WTC11 (cell line): ENCODE measurements at regions not wholly inside any gene's neighbourhood (a gene's known extent, or its start where the extent isn't known, plus 50 kb on each side); places are given as distances from the start of the nearest gene placed in this dataset.

ENCODE experiments used
- ATAC-seq: fragments of 200-7000 bp; cut with Tn5 transposase; 2 replicates; pipeline ENCODE4 v1.10.0; 2021; ENCODE audit warnings: mild to moderate bottlenecking, moderate library complexity
- CTCF ChIA-PET: fragments of 300-600 bp; sonication (Branson Sonifier 250); formaldehyde crosslinking; loops from one replicate; lab custom pipeline; 2021; ENCODE audit warnings: antibody characterized with exemption; lab: Charles Lee
- POLR2A ChIA-PET: fragments of 350-600 bp; sonication (Branson Sonifier 250); formaldehyde crosslinking; loops from one replicate; lab custom pipeline; 2021; ENCODE audit warnings: antibody characterized with exemption; lab: Charles Lee
- DNase-seq: peaks from one replicate; pipeline ENCODE4 v3.0.0; 2021; ENCODE audit warnings: low spot score
- H3K27ac Mint-ChIP-seq: 2 replicates; pipeline ENCODE4 v1.8.0; 2021; ENCODE audit warnings: mixed read lengths
- H3K27me3 Mint-ChIP-seq: 2 replicates; pipeline ENCODE4 v1.8.0; 2021; ENCODE audit warnings: low read depth, mild to moderate bottlenecking, moderate library complexity, mixed read lengths
- H3K36me3 Mint-ChIP-seq: 2 replicates; pipeline ENCODE4 v1.8.0; 2021; ENCODE audit warnings: mixed read lengths
- H3K4me1 Mint-ChIP-seq: 2 replicates; pipeline ENCODE4 v1.8.0; 2022; ENCODE audit warnings: mixed read lengths
- H3K4me3 Mint-ChIP-seq: 2 replicates; pipeline ENCODE4 v1.8.0; 2021; ENCODE audit warnings: mild to moderate bottlenecking, moderate library complexity, mixed read lengths
- H3K9me3 Mint-ChIP-seq: 2 replicates; pipeline ENCODE4 v1.8.0; 2021; ENCODE audit warnings: mixed read lengths
- ATF1 ChIP-seq: sonication (generic); formaldehyde crosslinking; IDR thresholded peaks from 2 replicates; pipeline ENCODE4 v1.8.1; 2023; ENCODE audit warnings: mild to moderate bottlenecking, moderate library complexity, missing genetic modification reagents
- ATF2 ChIP-seq: sonication (generic); formaldehyde crosslinking; IDR thresholded peaks from 2 replicates; pipeline ENCODE4 v1.8.1; 2022; ENCODE audit warnings: low read depth, missing genetic modification reagents, borderline replicate concordance
- CBFB ChIP-seq: sonication (generic); formaldehyde crosslinking; IDR thresholded peaks from 2 replicates; pipeline ENCODE4 v1.8.1; 2022; ENCODE audit warnings: mild to moderate bottlenecking, low read depth, missing genetic modification reagents
- E2F4 ChIP-seq: sonication (generic); formaldehyde crosslinking; IDR thresholded peaks from 2 replicates; pipeline ENCODE4 v1.8.1; 2022; ENCODE audit warnings: low read depth, mild to moderate bottlenecking, moderate library complexity, missing genetic modification reagents, borderline replicate concordance
- FOXP1 ChIP-seq: sonication (generic); formaldehyde crosslinking; IDR thresholded peaks from 2 replicates; pipeline ENCODE4 v1.8.0; 2022; ENCODE audit warnings: missing genetic modification reagents, mild to moderate bottlenecking, moderate library complexity, borderline replicate concordance
- GRHL2 ChIP-seq: fragments of 250-450 bp; sonication (Bioruptor Pico); IDR thresholded peaks from 2 replicates; pipeline ENCODE4 v1.8.0; 2022; ENCODE audit warnings: mild to moderate bottlenecking, moderate library complexity; ENCODE audit not compliant: insufficient replicate concordance, severe bottlenecking
- NFE2L1 ChIP-seq: sonication (generic); formaldehyde crosslinking; IDR thresholded peaks from 2 replicates; pipeline ENCODE4 v1.8.1; 2023; ENCODE audit warnings: missing genetic modification reagents
- SMAD4 ChIP-seq: sonication (generic); formaldehyde crosslinking; IDR thresholded peaks from 2 replicates; pipeline ENCODE4 v1.8.0; 2022; ENCODE audit warnings: mild to moderate bottlenecking, missing genetic modification reagents
- TEAD4 ChIP-seq: sonication (generic); formaldehyde crosslinking; IDR thresholded peaks from 2 replicates; pipeline ENCODE4 v1.8.0; 2022; ENCODE audit warnings: mild to moderate bottlenecking, missing genetic modification reagents
- USF2 ChIP-seq: sonication (generic); formaldehyde crosslinking; IDR thresholded peaks from 2 replicates; pipeline ENCODE4 v1.8.1; 2023; ENCODE audit warnings: mild to moderate bottlenecking, missing genetic modification reagents, moderate library complexity
- ZBTB21 ChIP-seq: sonication (generic); formaldehyde crosslinking; IDR thresholded peaks from 2 replicates; pipeline ENCODE4 v1.8.1; 2023; ENCODE audit warnings: mild to moderate bottlenecking, missing genetic modification reagents, borderline replicate concordance
- ZNF121 ChIP-seq: sonication (generic); formaldehyde crosslinking; IDR thresholded peaks from 2 replicates; pipeline ENCODE4 v1.8.0; 2023; ENCODE audit warnings: missing genetic modification reagents
- ZNF232 ChIP-seq: sonication (generic); formaldehyde crosslinking; IDR thresholded peaks from 2 replicates; pipeline ENCODE4 v1.8.0; 2022; ENCODE audit warnings: mild to moderate bottlenecking, missing genetic modification reagents
- ZNF416 ChIP-seq: fragments of 250-450 bp; sonication (Bioruptor Pico); IDR thresholded peaks from 2 replicates; pipeline ENCODE4 v1.9.0; 2021; ENCODE audit warnings: mild to moderate bottlenecking, inconsistent platforms
- TF ChIP-seq, protein P1 (sequence below): sonication (generic); formaldehyde crosslinking; conservative IDR thresholded peaks from 2 replicates; pipeline ENCODE4 v1.8.1; 2022; ENCODE audit warnings: mild to moderate bottlenecking, missing genetic modification reagents
- TF ChIP-seq, protein P2 (sequence below): fragments of 250-450 bp; sonication (Bioruptor Pico); IDR thresholded peaks from 2 replicates; pipeline ENCODE4 v1.9.0; 2021; ENCODE audit warnings: moderate library complexity, mild to moderate bottlenecking, inconsistent platforms, borderline replicate concordance
- TF ChIP-seq, protein P3 (sequence below): sonication (generic); formaldehyde crosslinking; IDR thresholded peaks from 2 replicates; pipeline ENCODE4 v1.8.0; 2022; ENCODE audit warnings: mild to moderate bottlenecking, missing genetic modification reagents
- TF ChIP-seq, protein P4 (sequence below): fragments of 250-450 bp; sonication (Bioruptor Pico); conservative IDR thresholded peaks from 2 replicates; pipeline ENCODE4 v1.9.0; 2021; ENCODE audit warnings: mild to moderate bottlenecking

GRCh38 chr5:159509002-159509660 lies 178.8 kb upstream of the IL12B start:
- DNase-seq (no peak), ATAC-seq (no peak)
- H3K9me3 Mint-ChIP-seq, result peaks cover 10% of the 10 kb centered on the region
- no peak overlapping the region for H3K4me3 Mint-ChIP-seq
- H3K4me1 Mint-ChIP-seq, result peaks cover 10% of the 10 kb centered on the region
- no peaks in the 10 kb centered on the region for H3K36me3 Mint-ChIP-seq
- H3K27me3 Mint-ChIP-seq, result no peaks in the 10 kb centered on the region
- TF ChIP-seq, protein P1, sequence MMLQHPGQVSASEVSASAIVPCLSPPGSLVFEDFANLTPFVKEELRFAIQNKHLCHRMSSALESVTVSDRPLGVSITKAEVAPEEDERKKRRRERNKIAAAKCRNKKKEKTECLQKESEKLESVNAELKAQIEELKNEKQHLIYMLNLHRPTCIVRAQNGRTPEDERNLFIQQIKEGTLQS (CRISPR knock-in tag), result no peak
- peak; percentile 69 for TF ChIP-seq USF2 (CRISPR knock-in tag)
- TF ChIP-seq, protein P2, sequence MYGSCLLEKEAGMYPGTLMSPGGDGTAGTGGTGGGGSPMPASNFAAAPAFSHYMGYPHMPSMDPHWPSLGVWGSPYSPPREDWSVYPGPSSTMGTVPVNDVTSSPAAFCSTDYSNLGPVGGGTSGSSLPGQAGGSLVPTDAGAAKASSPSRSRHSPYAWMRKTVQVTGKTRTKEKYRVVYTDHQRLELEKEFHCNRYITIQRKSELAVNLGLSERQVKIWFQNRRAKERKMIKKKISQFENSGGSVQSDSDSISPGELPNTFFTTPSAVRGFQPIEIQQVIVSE (CRISPR knock-in tag), result no peak
- ChIA-PET POLR2A (interaction anchor here (0.6 kb wide), 1 partner anchor 1419 kb away, joined by 3 read pairs; no protein-coding TSS in a partner anchor), CTCF (no interaction called here)
- H3K27ac Mint-ChIP-seq, result no peak overlapping the region

- ATAC-seq, result peak; percentile 99
- Mint-ChIP-seq H3K4me3 (no peak overlapping the region), H3K27me3 (no peaks in the 10 kb centered on the region; the same call in 1 of the 2 replicates), H3K36me3 (no peaks in the 10 kb centered on the region), H3K4me1 (peaks cover 10% of the 10 kb centered on the region), H3K9me3 (peaks cover 10% of the 10 kb centered on the region), H3K27ac (peak overlapping the region; percentile 75; the same call in 1 of the 2 replicates)
- POLR2A ChIA-PET, result no interaction called here
- peak; percentile 80 for DNase-seq
- CTCF ChIA-PET, result interaction anchor here (0.6 to 1.3 kb wide), 3 partner anchors 66 to 477 kb away, joined by 3 to 7 read pairs (median 5); no protein-coding TSS in a partner anchor
- no peak for TF ChIP-seq ATF1 (CRISPR knock-in tag)
- TF ChIP-seq, protein P3, sequence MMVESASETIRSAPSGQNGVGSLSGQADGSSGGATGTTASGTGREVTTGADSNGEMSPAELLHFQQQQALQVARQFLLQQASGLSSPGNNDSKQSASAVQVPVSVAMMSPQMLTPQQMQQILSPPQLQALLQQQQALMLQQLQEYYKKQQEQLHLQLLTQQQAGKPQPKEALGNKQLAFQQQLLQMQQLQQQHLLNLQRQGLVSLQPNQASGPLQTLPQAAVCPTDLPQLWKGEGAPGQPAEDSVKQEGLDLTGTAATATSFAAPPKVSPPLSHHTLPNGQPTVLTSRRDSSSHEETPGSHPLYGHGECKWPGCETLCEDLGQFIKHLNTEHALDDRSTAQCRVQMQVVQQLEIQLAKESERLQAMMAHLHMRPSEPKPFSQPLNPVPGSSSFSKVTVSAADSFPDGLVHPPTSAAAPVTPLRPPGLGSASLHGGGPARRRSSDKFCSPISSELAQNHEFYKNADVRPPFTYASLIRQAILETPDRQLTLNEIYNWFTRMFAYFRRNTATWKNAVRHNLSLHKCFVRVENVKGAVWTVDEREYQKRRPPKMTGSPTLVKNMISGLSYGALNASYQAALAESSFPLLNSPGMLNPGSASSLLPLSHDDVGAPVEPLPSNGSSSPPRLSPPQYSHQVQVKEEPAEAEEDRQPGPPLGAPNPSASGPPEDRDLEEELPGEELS, result no peak
- no peak for TF ChIP-seq ZNF121 (CRISPR knock-in tag)
- TF ChIP-seq GRHL2 (CRISPR knock-in tag), result no peak
- no peak for TF ChIP-seq ZBTB21 (CRISPR knock-in tag)
- no peak for TF ChIP-seq E2F4 (CRISPR knock-in tag)
- TF ChIP-seq, protein P4, sequence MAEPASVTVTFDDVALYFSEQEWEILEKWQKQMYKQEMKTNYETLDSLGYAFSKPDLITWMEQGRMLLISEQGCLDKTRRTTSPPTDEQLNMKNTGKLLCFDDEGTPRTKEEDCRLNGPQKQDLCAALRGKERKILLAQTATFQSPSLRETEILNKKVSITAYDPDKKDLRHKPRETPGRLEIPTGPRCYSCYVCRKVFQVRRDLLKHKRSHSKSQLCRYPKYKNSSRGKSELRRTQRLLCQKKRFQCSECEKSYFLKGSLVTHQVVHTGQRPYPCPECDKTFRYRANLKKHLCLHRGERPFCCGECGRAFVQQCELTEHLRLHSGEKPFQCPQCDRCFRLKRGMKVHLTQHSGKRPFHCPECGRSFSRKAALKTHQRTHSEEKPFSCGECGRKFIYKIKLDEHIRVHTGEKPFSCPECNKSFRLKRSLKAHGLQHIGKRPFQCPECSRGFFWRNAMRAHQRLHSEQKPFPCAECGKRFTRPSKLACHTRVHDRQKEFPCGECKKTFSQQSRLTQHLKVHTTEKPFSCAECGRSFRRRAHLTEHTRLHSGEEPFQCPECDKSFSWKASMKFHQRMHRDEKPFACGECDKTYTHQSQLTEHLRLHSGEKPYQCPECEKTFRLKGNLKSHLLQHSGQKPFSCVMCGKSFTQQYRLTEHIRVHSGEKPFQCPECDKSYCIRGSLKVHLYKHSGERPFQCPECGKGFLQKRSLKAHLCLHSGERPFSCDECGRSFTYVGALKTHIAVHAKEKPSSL (CRISPR knock-in tag), result no peak
- TF ChIP-seq, protein P2 (CRISPR knock-in tag), result no peak
- no peak for TF ChIP-seq CBFB (CRISPR knock-in tag)
- TF ChIP-seq TEAD4, result no peak
- no peak for TF ChIP-seq ZNF232 (CRISPR knock-in tag)
- no peak for TF ChIP-seq ATF2 (CRISPR knock-in tag)
- no peak for TF ChIP-seq SMAD4 (CRISPR knock-in tag)
- TF ChIP-seq NFE2L1 (CRISPR knock-in tag), result no peak
- TF ChIP-seq FOXP1 (CRISPR knock-in tag), result no peak
- no peak for TF ChIP-seq ZNF416 (CRISPR knock-in tag)
- TF ChIP-seq, protein P1 (CRISPR knock-in tag), result no peak
These were observed 180.0 kb upstream of the IL12B start for GRCh38 chr5:159510282-159510681.
